RCC 7860 (cell line): ENCODE measurements at regions not wholly inside any gene's neighbourhood (a gene's known extent, or its start where the extent isn't known, plus 50 kb on each side); places are given as distances from the start of the nearest gene placed in this dataset.

Source experiments
- DNase-seq: peaks from one replicate; pipeline ENCODE4 v3.0.0-alpha.2; 2015; ENCODE audit warnings: low spot score
- FAIRE-seq: peaks from 2 replicates; lab custom pipeline; 2012; peaks lifted over from hg19 to GRCh38; lab: Jason Lieb, UNC

DNA sequence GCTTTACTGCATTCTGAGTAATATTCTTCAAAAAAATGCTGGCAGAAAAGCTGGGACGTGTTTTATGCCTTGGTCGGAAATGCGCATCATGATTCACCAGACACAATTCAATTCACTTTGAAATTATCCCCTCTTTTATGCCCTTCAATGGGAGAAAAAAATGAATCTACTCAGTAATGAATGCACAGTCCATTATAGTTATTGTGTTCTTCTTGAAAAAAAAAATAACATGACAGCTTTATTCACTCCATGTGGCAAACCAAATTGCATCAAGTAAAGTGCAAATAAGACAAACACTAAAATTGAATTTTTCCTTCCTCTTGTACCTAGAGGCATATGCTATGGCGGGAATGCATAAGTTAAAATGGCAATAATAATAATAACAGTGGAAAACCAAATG, 159.4 kb upstream of the IFNG-AS1 start:
- FAIRE-seq (no peak), DNase-seq (no peak)

DNA sequence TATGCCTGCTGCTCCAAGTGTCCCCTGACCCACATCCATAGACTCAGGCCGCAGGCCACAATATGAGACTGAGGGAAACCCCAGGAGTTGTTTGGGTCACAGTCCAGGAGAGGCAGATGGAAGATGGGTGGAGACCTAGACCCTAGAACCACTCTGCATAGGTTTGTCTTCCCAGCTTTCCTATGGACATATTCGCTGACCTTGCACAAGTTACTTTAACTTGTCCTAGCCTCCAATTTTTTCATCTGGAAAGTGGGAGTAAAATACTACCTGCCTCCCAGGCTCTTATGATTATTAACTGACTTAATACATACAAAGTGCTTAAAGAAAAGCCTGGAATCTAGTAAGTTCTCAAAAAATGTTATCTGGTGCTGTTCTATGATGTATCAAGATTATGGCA, 157.1 kb upstream of the IFNG-AS1 start:
- FAIRE-seq (no peak), DNase-seq (no peak)

DNA sequence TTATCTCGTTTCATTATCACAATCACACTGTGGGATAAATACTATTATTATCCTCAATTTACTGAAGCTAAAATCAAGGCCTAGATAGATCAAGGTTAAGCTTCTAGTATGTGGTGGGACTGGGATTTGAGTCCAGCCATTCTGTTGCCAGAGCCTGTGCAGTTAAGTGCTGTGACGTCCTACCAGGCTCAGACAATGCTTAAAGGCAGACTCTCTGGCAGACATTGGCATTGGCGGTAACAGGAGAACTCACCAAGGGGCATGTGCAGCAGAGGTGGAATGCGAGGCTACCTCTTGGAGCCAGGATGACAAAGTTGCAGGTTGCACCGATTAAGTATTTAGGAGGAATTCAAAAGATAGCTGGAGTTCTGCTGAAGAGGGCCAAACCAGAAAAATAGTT, 155.6 kb upstream of the IFNG-AS1 start:
- DNase-seq (no peak), FAIRE-seq (no peak)

DNA sequence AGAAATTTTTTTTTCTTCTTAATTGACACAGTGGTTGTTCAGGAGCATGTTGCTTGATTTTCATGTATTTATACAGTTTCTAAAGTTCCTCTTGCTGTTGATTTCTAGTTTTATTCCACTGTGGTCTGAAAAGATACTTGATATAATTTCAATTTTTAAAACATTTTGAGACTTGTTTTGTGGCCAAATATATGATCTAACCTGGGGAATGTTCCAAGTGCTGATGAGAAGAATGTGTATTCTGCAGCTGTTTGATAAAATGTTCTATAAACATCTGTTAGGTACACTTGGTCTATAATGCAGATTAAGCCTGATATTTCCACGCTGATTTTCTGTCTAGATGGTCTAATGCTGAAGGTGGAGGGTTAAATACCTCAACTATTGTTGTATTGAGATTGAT, 151.4 kb upstream of the IFNG-AS1 start:
- FAIRE-seq = no peak

DNA sequence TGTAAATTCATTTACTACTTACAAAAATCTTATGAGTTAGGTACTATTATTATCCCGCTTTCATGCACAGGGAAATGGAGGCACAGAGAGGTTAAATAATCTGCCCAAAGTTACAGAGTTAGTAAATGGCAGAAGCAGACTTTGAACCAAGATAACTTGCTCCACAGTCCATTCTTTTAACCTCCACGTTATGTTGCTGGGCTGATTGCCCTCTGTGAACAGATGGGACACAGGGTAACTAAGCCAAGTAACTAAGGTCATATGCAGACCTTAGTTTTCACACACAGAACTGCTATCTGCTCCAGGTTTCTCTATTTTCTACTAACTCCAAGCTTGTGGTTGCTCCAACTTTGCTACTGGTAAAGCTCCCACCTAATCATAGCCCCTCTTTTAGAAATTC, 147.1 kb upstream of the IFNG-AS1 start:
- DNase-seq (no peak), FAIRE-seq (no peak)

More for the DNA sequence above, 151.4 kb upstream of the IFNG-AS1 start:
- no peak for DNase-seq

DNA sequence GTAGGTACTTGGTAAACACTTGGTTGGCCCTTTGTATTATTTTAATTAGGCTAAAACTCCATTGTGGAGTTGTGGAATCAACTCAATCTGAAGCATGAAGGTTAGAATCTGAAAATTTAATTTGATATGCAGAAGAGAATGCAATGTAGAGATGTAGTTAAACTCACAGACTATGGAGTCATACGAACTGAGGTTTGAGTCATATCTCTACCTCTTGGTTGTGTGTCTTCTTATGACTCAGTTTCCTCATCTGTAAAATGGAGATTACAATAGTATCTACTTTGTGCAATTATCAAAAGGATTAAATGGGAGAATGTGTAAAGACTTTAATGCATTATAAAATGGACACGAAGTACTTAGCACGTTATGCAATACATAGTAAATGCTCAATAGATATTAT, 146.0 kb upstream of the IFNG-AS1 start:
- FAIRE-seq = no peak
- DNase-seq = no peak

DNA sequence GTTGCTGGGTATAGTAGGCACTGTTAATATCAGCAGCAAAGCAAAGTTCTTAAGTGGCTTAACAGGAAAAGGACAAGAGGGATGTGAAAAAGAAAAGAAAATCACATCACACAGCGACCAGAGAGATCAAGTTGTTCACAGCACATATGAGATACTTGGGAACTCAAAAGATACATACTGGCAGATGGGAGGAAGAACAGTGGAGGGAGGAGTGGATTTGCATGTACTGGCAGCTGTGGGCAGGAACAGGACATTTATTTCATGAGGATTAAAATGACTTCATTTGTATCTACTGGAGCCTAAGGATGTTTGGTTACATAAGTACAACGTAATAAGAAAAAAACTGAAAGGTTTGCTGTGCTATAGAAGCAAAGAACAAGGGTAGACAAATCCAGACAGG, 136.5 kb upstream of the IFNG-AS1 start:
- no peak for DNase-seq
- FAIRE-seq = no peak

DNA sequence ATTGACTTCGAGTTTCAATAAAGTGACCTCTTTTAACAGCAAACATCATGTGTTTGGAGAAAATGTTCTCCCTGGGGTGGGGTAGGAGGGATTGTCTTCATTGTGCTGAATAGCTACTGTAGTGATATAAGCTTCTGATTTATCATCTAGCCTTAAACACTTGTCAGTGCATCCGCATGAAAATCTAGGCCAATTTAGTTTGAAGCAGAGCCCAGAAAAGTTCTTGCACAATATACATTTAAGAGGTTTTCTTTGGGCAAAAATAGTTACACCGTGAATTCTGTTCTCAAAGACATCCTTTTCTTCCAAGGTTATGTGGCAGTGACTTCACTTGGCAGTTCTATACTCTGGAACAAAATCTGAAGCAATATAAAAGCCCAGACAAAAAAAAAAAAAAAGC, 136.0 kb upstream of the IFNG-AS1 start:
- no peak for DNase-seq
- no peak for FAIRE-seq

DNA sequence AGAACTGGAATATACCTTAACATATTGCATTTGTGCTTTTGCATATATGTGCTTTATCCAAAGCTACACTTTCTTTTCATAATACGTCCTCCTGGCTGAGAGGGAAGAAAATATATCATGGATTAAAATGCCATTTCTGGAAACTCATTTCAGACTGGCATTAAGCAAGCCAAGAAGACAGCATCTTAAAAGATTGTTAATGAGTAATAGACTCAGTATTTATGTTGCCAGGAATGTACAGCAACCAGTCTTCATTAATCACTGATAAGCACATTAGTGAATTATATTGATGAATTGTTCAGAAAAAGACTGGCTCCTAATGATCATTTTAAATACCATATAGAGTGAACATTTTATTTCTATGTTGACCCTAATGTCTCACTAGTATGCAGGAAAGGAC, 134.9 kb upstream of the IFNG-AS1 start:
- FAIRE-seq = no peak
- DNase-seq = no peak

DNA sequence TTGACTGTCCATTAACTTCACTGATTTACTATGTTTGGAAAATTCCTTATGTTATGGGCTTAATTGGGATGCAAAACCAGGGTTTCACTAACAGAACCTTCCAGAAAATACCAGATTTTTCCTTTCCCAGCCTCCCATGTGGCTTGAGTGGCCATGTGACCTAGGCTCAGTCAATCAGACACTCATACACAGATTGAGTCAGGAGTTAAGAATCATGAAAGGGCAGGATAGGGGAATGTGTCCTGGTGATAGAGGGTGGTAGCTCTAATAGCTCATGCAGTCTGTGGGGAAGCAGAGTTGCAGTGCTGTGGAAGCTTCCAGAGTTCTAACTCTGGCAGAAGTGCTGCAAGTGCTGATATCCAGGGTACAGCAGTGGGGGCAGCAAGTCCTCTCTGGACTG, 134.1 kb upstream of the IFNG-AS1 start:
- FAIRE-seq = no peak
- no peak for DNase-seq

DNA sequence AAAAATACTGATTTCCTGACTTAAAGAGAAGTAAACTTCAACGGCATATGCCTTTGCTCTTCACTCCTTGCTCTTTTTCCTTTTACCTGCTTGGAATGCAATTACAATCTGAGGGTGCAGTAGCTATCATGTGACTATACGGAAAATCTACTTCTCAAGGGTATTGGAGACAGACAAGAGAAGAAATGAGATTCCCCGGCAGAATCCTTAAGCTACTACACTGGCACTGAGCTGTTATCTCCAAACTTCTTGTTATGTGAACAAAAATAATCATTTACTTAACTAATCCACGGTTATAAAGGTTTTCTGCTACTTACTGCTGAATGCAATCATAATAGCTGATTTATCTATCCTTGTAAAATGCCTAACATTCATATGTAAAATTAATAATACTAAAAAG, 118.0 kb upstream of the IFNG-AS1 start:
- FAIRE-seq = no peak
- DNase-seq = no peak

DNA sequence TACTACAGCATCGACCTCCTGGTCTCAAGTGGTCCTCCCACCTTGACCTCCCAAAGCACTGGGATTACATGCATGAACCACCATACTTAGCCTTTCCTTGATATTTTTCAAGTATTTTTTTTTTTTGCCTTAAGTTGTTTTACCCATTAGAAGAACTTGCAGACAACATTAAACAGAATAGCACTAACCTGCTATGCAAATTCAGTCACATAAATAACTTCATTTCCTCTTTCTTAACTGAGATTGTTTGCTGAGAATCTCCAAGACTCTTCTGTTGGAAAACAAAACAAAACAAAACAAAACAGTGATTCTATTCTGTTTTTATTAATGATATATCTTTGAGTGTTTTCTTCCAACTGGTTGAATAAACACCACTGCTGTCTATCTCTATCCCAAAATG, 115.9 kb upstream of the IFNG-AS1 start:
- DNase-seq (no peak), FAIRE-seq (no peak)

DNA sequence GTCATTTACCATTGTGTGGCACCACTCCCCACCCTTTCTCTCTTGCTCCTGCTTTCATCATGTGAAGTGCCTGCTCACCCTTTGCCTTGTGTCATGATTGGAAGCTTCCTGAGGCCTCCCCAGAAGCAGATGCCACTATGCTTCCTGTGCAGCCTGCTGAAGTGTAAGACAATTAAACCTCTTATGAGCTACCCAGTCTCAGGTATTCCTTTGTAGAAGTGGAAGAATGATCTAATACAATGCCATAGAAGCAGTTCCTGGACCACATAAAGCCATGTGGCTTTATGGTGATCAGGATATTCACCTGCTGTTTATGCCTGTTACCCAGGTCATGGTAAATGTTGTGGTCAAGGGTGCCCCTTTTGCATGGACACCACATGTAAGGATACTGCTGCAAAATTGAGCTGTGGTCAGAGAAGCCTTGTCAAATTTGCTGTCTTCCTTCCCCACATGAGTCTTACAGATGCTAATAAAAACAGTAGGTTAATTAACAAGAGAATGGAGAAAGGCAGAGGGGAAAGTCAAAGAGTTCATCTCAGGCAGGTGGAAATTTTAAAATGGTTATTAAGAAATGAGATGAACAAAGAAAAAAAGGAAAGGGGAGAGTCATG, 112.8 kb upstream of the IFNG-AS1 start:
- no peak for FAIRE-seq
- no peak for DNase-seq

DNA sequence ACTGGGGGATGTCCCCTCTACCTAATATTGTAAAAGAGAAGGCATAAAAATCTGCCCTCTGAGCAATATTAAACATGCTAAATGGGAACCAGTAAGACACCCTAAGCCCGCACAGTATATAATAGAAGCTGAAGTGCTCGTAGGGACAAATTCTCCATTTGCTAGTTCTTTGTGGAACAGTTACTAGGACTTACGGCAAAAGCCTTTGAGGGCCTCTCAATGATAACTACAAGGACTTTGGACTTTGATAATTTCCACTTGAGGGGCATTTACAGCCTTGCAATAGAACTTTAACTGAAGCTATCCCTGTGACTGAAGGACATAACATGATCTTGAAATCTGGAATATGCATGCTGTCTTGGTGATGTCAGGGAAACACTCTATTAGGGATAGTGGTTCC, 111.5 kb upstream of the IFNG-AS1 start:
- no peak for DNase-seq
- no peak for FAIRE-seq

DNA sequence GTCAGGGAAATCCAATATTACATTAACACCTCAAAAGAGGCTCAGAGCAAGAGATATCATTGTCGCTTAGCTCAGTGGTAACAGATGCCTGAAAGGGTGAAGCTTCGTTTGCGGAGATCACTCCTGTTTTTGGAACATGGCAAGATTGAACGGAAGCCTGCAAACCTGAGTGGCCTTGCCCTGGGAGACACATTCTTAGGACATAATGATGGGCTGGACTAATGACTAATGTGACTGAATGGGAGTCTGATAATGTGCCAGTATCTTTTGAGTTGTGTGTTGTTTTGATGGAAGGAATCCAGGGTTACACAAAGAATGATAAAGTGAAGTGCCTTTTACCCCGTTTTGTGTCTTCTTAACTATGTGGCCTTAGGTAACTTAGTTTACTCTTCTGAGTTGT, 109.3 kb upstream of the IFNG-AS1 start:
- FAIRE-seq (no peak), DNase-seq (no peak)

DNA sequence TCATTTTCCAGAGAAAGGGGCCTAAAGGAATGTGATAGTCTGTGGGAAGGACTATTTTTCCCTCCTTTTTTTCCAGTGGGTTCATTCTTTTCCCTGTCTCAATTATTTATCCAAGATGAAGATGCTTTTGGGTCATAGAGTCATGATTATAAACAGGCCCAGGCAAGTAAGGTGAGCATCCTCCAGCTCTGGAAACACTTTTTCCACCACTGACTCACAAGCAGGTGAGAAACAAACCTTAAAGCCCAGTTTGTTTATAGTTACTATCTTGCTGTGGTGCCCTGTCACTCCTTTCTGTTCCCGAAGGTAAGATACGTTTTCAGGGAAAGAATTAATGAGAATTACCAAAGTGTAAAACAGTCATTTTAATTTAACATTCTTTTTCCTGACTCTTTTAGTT, 107.7 kb upstream of the IFNG-AS1 start:
- DNase-seq (no peak), FAIRE-seq (no peak)

DNA sequence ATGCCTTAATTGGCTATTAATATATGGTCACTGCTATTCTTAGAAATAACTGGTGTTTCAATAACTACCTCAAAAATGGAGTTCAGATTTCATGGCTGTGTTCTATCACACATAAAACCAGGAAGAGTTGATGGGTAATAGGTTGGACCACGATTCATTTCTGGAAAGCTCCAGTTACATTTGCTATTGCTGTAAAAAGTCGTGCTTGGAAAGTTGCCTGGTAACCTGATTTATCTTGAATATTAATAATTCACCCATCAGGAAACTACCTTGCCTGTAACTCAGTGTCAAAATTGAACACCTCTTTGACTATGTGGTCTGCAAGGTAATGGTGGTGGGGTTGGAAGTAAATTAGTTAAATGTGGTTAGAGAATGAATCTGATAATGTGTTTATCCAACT, 104.7 kb upstream of the IFNG-AS1 start:
- no peak for DNase-seq
- FAIRE-seq = peak; percentile 28

DNA sequence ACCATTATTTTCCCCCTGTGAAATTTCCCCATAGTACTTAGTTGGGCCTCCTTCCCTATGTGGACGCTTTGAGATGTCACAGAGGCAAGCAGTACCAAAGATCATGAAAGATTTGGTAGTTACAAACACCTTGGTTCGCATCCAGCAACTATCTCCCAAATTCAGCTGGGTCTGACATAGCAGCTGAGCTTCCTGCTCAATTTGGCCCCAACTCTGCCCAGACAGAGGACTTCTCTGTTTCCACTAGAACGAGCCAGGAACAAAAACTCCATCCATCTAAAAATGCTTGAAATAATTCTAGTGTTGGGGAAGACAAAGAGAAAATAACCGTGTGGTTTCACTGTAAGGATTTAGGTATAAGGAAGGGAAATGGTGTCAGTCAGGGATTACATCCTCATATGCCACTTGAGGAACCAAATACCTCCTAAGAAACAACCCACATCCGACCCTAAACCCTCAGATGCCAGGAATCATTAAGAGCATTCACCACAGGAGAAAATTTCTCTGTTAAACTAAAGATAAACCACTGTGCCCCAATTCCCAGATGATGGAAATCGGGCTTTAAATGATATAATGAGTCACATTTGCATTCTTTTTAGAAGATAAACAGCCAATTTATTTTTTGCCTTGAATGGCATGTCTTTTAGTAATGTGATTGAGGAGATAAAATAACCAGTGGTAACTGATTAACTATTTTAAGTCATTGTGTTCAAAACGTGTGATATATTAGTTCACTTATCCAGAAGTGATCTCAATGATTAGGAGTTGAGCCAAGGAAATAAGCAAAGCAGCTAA, 103.7 kb upstream of the IFNG-AS1 start:
- peak; percentile 69 for FAIRE-seq
- peak; percentile 11 for DNase-seq

DNA sequence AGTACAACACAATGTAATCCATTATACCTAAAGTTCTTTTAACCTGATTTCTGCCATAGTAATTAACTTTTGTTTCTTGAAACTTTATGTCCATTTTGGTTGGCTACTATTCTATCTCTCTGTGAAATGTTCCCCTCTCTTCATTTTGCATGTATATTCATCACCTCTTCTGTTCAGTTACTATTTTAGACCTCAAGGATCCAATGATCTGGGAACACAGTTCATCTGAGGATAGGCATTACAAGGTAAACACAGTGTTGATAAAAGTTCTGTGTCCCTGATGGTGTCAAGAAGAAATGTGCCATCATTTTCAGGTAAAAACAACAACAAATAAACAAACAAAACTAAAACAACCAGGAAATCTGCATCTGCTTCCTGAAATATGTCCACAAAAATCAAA, 102.2 kb upstream of the IFNG-AS1 start:
- DNase-seq (no peak), FAIRE-seq (no peak)

DNA sequence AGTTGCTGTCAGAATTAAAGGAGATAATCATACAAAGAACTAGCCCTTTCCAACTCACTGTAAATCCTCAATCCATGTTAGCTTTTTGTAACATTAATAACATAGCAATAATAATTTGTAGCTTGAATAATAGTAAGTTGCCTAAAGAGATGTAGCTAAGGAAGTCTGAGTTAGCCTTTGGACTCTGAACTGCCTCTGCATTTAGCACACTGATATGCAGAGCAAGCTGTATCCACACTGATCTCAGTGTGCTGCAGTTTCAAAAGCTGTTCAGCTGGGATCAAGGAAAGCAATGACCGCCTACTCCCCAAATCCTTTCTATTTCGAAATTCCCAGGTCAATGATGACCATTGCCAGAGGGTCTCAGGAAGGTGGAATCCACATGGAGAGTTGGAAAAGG, 99.3 kb upstream of the IFNG-AS1 start:
- FAIRE-seq = no peak

DNA sequence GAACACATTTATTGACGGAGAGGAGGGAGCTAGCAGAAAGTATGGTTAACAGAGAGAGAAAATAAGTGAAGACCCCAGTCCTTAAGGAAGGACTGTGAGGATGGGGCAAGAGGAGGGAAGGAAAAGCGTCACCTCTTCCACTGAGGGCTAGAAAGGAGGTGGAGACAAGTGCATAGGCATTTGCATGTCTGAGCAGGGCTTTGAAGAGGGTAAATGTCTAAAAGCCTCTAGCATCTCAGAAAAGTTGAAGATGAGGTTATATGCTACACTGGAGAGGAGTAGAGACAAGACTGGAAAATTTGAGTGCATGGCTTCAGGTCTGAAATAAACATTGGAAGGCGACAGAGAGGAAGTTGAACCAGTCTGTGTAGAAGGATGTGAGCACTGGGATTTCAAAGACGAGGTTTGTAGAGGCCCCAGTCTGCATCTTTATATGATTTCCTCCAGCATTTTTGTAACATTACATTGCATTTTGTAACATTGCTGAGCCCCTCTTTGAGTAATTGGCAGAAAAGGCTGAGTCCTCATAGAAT, 98.5 kb upstream of the IFNG-AS1 start:
- no peak for DNase-seq
- no peak for FAIRE-seq

More for the DNA sequence above, 99.3 kb upstream of the IFNG-AS1 start:
- no peak for DNase-seq

DNA sequence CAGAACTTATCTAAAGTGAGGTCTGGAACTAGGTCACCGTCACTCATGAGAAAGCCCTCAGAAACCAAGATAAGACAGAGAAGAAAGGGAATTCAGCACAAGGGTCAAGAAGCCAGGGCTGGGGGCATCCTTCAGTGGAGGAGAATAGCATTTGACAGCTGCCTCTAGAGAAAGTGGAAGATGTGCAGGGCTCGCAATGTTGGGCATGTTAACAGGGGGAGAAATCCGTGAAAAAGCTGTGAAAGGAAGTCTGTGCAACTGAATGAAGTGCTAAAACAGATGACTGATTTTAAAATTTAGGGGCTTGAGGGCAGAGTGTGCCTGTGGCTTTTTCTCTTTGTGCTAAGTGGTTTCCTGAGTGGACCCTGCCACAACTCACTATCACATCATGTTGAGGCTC, 97.7 kb upstream of the IFNG-AS1 start:
- DNase-seq (no peak), FAIRE-seq (no peak)
